Type B pancreatic cell (in vitro differentiated cells): ENCODE measurements at regions not wholly inside any gene's neighbourhood (a gene's known extent, or its start where the extent isn't known, plus 50 kb on each side); places are given as distances from the start of the nearest gene placed in this dataset.

Source experiments
- DNase-seq: peaks from one replicate; pipeline ENCODE4 v3.0.0; 2021; ENCODE audit warnings: mixed read lengths; ENCODE audit not compliant: unreplicated experiment; ENCODE audit errors: extremely low spot score
- H3K27ac Mint-ChIP-seq: 2 replicates; pipeline ENCODE4 v1.8.0; 2021; ENCODE audit warnings: mild to moderate bottlenecking, mixed read lengths
- H3K27me3 Mint-ChIP-seq: 2 replicates; pipeline ENCODE4 v1.8.0; 2021; ENCODE audit warnings: mixed read lengths
- H3K36me3 Mint-ChIP-seq: 2 replicates; pipeline ENCODE4 v1.8.0; 2021; ENCODE audit warnings: mixed read lengths
- H3K4me1 Mint-ChIP-seq: one replicate; pipeline ENCODE4 v1.8.0; 2021; ENCODE audit warnings: mixed read lengths; ENCODE audit not compliant: unreplicated experiment
- H3K4me3 Mint-ChIP-seq: 2 replicates; pipeline ENCODE4 v1.8.0; 2021; ENCODE audit warnings: mild to moderate bottlenecking, mixed read lengths
- H3K9me3 Mint-ChIP-seq: 2 replicates; pipeline ENCODE4 v1.8.0; 2021; ENCODE audit warnings: mixed read lengths
- CTCF ChIP-seq: fragments of 200-600 bp; sonication (generic); conservative IDR thresholded peaks from 2 replicates; pipeline ENCODE4 v1.5.0; 2021; ENCODE audit warnings: antibody characterized with exemption, mild to moderate bottlenecking

GRCh38 chr5:118199801-118200200, 788.5 kb downstream of the DTWD2 start:
- peaks cover 15% of the 10 kb centered on the region for H3K27me3 Mint-ChIP-seq
- no peak overlapping the region for H3K4me3 Mint-ChIP-seq
- no peaks in the 10 kb centered on the region for H3K9me3 Mint-ChIP-seq
- no peaks in the 10 kb centered on the region for H3K36me3 Mint-ChIP-seq
- no peak for DNase-seq
- H3K4me1 Mint-ChIP-seq = peaks cover 5% of the 10 kb centered on the region
- no peak overlapping the region for H3K27ac Mint-ChIP-seq
- TF ChIP-seq CTCF = no peak

- no peak overlapping the region for H3K27ac Mint-ChIP-seq
- H3K27me3 Mint-ChIP-seq = peaks cover 28% of the 10 kb centered on the region
- H3K4me1 Mint-ChIP-seq = peaks cover 5% of the 10 kb centered on the region
- no peak for TF ChIP-seq CTCF
- no peak overlapping the region for H3K4me3 Mint-ChIP-seq
- DNase-seq = no peak
- H3K9me3 Mint-ChIP-seq = peaks cover 5% of the 10 kb centered on the region
- H3K36me3 Mint-ChIP-seq = no peaks in the 10 kb centered on the region
These were observed 792.1 kb downstream of the DTWD2 start for GRCh38 chr5:118196229-118196628.

GRCh38 chr5:118195211-118195610, 793.1 kb downstream of the DTWD2 start:
- no peak for TF ChIP-seq CTCF
- H3K4me1 Mint-ChIP-seq = peaks cover 5% of the 10 kb centered on the region
- no peak overlapping the region for H3K4me3 Mint-ChIP-seq
- H3K9me3 Mint-ChIP-seq = peaks cover 5% of the 10 kb centered on the region
- no peaks in the 10 kb centered on the region for H3K36me3 Mint-ChIP-seq
- no peak overlapping the region for H3K27ac Mint-ChIP-seq
- peaks cover 28% of the 10 kb centered on the region for H3K27me3 Mint-ChIP-seq
- DNase-seq = no peak

- Mint-ChIP-seq H3K27me3 (peaks cover 27% of the 10 kb centered on the region), H3K4me1 (peaks cover 9% of the 10 kb centered on the region), H3K36me3 (no peaks in the 10 kb centered on the region), H3K27ac (no peak overlapping the region), H3K4me3 (no peak overlapping the region), H3K9me3 (peaks cover 5% of the 10 kb centered on the region)
- no peak for DNase-seq
- no peak for TF ChIP-seq CTCF
These were observed 795.0 kb downstream of the DTWD2 start for GRCh38 chr5:118193194-118193905.

- H3K4me1 Mint-ChIP-seq = peaks cover 17% of the 10 kb centered on the region
- TF ChIP-seq CTCF = no peak
- no peaks in the 10 kb centered on the region for H3K36me3 Mint-ChIP-seq
- no peaks in the 10 kb centered on the region for H3K9me3 Mint-ChIP-seq
- no peak for DNase-seq
- peaks cover 21% of the 10 kb centered on the region for H3K27me3 Mint-ChIP-seq
- no peak overlapping the region for H3K27ac Mint-ChIP-seq
- no peak overlapping the region for H3K4me3 Mint-ChIP-seq
These were observed 803.3 kb downstream of the DTWD2 start for GRCh38 chr5:118185018-118185417.
